SIG-M5 (cell line): ENCODE measurements at regions not wholly inside any gene's neighbourhood (a gene's known extent, or its start where the extent isn't known, plus 50 kb on each side); places are given as distances from the start of the nearest gene placed in this dataset.

Source experiments
- DNase-seq: peaks from one replicate; lab custom pipeline; 2025; lab: John Stamatoyannopoulos, UW

- DNase-seq, result no peak
These were observed 75.0 kb upstream of the SPATA12 start for GRCh38 chr3:56985460-56985859.

DNA sequence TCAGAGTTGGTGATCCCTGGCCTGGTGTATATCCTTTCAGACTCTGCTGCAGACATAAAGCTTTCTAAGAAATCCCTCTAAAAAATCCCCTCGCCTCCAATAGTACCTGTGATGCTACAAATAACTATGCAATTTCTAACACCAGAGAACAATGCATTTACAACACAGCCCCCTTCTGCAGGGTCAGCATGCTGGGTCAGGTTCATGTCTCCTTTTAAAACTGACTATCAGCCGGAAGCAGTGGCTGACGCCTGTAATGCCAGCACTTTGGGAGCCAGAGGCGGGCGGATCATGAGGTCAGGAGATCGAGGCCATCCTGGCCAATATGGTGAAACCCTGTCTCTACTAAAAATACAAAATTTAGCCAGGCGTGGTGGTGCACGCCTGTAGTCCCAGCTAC is 77.0 kb upstream of the SPATA12 start:
- no peak for DNase-seq

DNA sequence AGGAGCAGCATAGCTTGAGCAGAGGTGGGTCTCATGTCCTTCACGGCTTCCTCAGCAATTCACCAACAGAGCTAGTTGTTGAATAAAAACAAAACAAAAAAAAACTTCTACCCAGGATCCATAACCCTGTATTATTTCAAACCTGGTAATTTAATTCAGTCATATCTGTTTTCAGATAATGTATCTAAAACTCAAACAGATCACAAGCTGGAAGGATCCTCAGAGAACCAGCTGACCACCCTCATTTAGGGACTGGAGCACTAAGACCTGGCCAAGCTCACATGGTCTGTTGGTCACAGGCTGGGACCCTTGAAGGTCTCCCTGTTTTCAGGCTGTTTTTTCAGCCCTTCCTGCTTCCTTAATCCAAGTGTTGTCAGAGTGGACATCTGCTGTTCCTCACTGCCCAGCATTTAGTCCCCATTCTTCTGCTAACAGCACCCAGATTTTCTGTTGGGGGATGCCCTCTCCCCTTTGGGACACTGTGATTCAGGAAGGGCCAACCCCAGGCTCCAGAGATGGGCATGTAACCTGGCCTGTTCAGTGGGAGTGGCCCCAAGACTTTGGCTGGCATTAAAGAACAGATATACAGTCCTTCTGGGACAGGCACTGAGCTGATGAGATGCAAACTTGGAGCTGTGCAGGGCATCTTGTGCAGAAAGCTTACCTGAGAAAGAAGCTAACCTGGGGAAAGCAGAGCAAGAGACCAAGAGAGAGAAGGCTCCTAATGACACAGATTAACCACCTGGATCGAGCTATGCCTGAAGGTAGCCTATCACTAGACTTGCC is 78.8 kb upstream of the SPATA12 start:
- DNase-seq, result no peak

DNA sequence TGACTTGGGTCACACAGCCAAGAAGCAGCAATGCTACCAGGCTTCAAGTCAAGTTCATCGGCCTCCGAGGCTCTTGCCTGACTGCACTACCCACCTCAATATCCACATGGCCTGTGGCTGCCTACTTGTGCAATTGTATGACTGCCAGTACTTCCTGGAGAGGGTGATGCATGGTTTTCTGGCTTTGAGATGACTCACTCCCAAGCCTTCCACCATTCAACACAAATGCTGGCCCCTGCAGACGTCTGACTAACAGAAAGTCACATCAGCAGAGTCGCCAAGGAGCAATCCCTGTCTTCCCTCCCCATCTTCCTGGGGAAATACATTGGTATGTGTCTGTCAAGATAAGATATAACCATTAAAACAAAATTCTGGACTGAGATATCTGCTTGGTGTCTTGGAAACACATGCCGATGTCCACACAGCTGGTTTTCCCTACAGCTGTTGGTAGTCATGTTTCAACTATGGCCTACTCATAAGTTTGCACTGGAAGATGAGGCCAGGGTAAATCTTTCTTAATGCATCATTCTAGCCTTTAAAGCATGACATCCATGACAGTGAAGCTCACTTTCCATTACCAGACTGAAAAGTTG is 79.6 kb upstream of the SPATA12 start:
- DNase-seq, result peak; percentile 92

DNA sequence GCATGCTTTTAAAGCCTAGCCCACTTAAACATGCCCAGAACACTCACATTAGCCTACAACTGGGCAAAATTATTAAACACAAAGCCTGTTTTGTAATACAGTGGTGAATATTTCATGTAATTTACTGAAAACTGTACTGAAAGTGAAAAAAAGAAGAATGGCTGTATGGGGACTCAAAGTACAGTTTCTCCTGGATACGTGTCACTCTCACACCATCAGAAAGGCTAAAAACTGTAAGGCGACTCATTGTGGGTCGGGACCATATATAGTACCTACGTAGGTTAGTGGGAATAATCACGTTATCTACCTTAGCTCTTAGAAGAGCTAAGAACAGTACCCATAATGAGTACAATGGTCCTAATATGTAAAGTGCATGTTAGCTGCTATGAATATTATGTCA is 80.2 kb upstream of the SPATA12 start:
- DNase-seq, result no peak

- no peak for DNase-seq
These were observed 80.7 kb upstream of the SPATA12 start for GRCh38 chr3:56979791-56980190.

DNA sequence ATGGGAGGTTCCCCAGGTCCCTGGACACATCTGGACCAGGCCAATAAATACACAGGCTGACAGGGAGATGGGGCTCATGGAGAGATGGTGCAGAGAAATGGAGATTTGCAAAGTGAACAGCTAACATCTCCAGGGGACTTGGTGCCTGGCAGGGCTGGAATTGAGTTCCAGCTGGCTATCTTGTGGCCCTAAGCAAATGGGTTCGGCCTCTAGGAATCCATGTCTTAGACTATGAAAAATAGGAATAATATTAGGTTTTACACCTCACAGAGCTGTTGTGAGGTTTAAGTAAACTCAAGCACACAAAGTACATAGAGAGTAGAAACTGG is 82.9 kb upstream of the SPATA12 start:
- no peak for DNase-seq

- no peak for DNase-seq
These were observed 83.6 kb upstream of the SPATA12 start for GRCh38 chr3:56976651-56977560.

DNA sequence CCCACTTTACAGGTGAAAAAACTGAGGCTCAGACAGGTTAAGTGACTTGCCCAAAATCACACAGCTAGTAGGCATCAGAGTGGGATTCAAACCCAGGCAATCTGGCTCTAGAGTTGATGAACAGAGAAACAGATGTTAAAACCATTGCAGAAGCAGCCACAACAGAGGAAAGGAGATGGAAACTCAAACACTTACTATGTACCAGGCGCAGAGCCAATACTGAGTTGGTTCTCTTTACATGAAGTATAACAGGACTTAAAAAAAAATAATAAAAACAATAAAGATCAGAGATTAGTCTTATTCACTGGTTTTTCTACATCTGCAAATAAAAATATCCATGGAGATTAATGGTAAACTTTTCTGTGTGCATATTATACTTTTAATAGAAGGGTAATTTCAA is 84.9 kb upstream of the SPATA12 start:
- no peak for DNase-seq

DNA sequence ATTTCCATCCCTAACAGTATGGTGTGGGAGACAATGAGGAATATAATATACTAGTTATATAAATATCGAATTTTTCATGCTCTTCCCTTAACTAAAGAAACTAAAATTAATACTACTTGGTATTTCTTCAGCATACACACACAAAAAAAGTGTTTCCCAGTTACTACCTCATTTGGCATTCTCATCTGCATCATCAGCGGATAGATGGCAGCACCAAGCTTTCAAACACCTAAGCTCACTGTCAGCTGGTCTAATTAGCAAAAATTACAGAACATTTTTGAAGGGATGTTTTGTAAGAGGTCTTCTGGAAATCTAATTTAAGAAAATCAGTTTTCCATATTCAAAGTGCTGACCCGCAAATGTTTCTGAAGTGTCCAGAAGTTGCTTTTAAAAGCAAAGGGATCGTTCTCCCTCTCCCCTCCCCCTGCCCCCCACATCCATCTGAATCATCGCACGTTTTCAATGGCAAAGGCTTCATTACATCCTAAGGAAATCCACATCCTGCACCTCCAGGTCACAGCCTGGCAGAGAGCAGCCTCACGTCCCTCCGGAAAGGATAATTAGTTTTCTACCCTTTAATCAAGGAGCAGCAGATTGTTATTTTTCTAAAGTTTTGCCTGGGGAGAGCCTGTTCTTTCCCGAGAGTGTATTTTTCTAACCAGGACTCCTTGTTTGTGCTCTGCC is 86.1 kb upstream of the SPATA12 start:
- DNase-seq, result no peak

- DNase-seq, result no peak
These were observed 88.6 kb upstream of the SPATA12 start for GRCh38 chr3:56971816-56972215.

DNA sequence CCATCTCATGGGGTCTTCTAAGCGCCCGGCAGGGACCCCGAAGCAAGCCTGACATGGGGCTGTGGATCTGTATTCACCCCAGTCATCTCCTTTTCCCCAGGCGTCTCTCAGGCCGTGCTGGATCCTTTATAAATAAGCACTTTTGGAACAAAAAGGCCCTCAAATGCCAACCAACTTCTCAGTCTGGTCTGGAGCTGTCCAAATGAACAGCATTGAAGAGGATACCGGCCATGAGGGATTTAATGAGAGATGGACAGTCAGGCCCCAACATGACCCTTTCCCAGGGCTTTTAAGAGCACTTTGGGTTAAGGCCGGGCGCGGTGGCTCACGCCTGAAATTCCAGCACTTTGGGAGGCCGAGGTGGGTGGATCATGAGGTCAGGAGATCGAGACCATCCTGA is 89.2 kb upstream of the SPATA12 start:
- no peak for DNase-seq

- peak; percentile 55 for DNase-seq
These were observed 90.0 kb upstream of the SPATA12 start for GRCh38 chr3:56970461-56970879.

DNA sequence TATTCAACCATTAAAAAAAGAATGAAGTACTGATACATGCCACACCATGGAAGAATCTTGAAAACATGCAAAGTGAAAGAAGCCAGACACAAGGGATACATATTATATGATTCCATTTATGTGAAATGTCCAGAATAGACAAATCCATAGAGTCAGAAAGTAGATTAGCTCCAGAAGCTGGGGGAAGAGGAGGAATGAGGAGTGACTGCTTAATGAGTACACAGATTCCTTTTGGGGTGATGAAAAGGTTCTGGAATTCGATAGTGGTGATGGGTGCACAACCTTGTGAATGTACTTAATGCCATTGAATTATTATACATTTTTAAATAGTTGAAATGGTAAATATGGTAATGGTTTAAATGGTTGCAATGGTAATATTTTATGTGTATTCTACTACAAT is 90.6 kb upstream of the SPATA12 start:
- no peak for DNase-seq

GRCh38 chr3:56966509-56966908 is 94.0 kb upstream of the SPATA12 start:
- DNase-seq, result no peak

- DNase-seq, result no peak
These were observed 94.4 kb upstream of the SPATA12 start for GRCh38 chr3:56966104-56966503.

DNA sequence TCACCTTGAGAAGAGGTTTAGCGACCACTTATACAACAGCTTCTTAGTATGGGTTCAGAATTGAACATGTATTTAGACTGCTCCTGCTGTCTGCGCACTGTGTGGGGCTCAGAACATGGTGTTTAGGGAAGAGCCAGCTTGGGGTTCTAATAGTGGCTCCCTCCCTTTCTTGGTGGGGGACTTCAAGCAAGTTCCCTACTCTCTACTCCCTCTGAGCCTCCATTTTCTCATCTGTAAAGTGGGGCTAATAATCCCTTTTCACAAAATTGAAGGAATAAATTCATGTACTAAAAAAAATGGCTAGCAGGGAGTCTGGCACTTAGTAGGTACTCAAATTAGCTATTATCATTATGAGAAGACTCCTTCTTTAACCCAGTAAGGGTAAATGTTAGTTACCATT is 97.5 kb upstream of the SPATA12 start:
- DNase-seq, result no peak

- DNase-seq, result no peak
These were observed 98.3 kb upstream of the SPATA12 start for GRCh38 chr3:56962206-56962605.

DNA sequence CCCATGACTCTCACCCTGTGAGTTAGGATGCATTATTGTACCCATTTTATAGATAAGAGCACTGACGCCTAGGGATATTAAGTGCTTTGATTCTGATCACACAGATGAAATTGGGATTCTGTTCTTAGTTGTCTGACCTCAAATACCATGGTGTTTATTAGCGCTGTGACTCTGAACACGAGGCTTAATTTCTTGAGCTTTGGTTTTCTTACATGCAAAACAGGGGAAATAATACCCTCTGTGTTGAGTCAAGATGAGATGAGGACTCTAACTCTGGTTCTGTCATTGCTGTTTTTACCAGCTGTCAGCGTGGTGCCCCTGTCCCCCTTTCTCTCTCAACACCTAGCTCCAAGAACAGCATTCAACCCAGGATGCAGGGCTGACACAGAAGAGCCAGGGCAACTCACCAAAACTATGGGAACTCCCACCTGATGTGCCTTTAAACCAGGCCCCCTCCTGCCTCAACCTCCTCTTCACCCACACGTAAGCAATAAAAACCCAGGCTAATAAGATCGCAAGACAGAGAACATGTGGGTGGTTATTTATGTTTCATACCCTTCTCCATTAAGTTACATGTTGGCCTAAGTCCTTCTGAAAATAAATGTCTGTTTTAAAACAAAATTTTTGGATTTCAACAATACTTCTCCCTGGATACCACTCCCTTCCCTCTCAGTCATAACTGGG is 100.1 kb upstream of the SPATA12 start:
- DNase-seq, result no peak

GRCh38 chr3:56958879-56959278 is 101.6 kb upstream of the SPATA12 start:
- no peak for DNase-seq

GRCh38 chr3:56957522-56957921 is 102.9 kb upstream of the SPATA12 start:
- no peak for DNase-seq

DNA sequence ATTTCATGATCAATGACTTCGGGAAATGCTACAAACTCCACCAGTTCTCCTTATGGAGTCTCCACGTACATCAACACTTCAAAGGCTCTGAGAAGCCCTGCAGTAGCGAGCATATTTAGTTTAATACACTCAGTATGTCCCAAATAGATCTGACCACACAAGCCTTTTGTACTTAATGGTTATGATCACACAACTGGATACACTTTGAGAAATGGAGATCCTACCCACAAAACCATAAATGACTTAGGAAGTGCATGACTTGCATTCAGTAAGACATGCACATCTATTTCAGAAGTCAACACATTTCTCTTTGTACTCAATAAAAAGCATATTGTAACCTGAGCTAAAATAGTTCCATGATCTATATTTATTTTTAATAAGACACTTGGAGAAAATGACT is 103.6 kb upstream of the SPATA12 start:
- no peak for DNase-seq
